ENCODE measurements at regions not wholly inside any gene's neighbourhood (a gene's known extent, or its start where the extent isn't known, plus 50 kb on each side); places are given as distances from the start of the nearest gene placed in this dataset.

GRCh38 chr4:151968643-151969042, 207.8 kb upstream of the GATB start:
- ATAC-seq (replicated peaks; ENCODE audit: extremely low read depth, poor library complexity, severe bottlenecking), result no peak
- no peak overlapping the region for H3K27ac Mint-ChIP-seq (ENCODE audit: low read depth)

DNA sequence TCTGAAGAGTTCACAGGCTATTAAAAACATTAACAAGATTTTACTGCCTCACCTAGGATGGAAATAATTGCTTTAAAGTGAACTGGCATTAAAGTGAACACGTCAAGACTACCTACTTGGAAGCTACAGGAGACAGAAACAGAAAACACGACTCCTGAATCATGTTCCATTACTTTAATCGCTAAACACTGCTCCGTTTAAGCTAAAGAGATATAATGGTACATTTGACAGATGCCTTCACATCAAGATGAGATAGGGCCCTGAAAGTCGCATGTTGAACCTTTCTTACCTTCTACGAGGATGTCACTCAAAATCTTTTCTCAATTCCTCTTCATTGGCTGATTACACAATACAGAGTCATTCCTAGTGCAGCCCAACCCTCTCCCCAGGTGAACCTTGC, 206.3 kb upstream of the GATB start:
- H3K27me3 Mint-ChIP-seq, result peaks cover 12% of the 10 kb centered on the region
- H3K36me3 Mint-ChIP-seq (ENCODE audit: insufficient read depth), result no peaks in the 10 kb centered on the region
- no peak overlapping the region for H3K4me3 Mint-ChIP-seq
- DNase-seq (ENCODE audit: low spot score in 2 of 2) (no peak), ATAC-seq (replicated peaks; ENCODE audit: extremely low read depth, poor library complexity, severe bottlenecking) (no peak)
- no peaks in the 10 kb centered on the region for H3K4me1 Mint-ChIP-seq
- no peak overlapping the region for H3K27ac Mint-ChIP-seq (ENCODE audit: low read depth)
- H3K9me3 Mint-ChIP-seq, result no peaks in the 10 kb centered on the region

More at GRCh38 chr4:151968643-151969042, 207.8 kb upstream of the GATB start:
- Mint-ChIP-seq H3K27me3 (peaks cover 4% of the 10 kb centered on the region), H3K4me1 (no peaks in the 10 kb centered on the region), H3K36me3 (ENCODE audit: insufficient read depth) (no peaks in the 10 kb centered on the region), H3K4me3 (no peak overlapping the region), H3K9me3 (no peaks in the 10 kb centered on the region)
- DNase-seq (ENCODE audit: low spot score in 2 of 2), result no peak

GRCh38 chr4:151962138-151962823, 201.5 kb upstream of the GATB start:
- ATAC-seq (replicated peaks; ENCODE audit: extremely low read depth, poor library complexity, severe bottlenecking) (no peak), DNase-seq (ENCODE audit: low spot score in 2 of 2) (no peak)
- no peaks in the 10 kb centered on the region for H3K9me3 Mint-ChIP-seq
- no peak overlapping the region for H3K4me3 Mint-ChIP-seq
- no peaks in the 10 kb centered on the region for H3K36me3 Mint-ChIP-seq (ENCODE audit: insufficient read depth)
- H3K27me3 Mint-ChIP-seq, result peaks cover 12% of the 10 kb centered on the region
- no peaks in the 10 kb centered on the region for H3K4me1 Mint-ChIP-seq
- no peak overlapping the region for H3K27ac Mint-ChIP-seq (ENCODE audit: low read depth)

DNA sequence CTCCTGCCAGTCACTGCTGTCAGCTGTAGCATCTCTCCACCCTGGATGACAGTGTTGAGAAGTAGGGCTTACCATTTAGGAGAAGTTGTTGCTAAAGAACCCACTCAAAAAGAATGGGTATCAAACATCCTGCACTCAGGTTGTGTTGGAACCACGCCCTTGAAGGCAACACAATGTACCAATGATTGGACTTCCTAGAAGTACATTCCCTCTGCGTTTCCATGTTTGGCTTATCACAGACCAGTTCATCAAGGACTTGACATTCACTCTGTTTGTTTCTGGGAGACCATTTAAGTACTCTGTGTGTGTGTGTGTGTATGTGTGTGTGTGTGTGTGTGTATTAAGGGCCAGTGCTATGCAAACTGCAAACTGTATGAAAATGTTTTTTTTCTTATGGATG, 200.6 kb upstream of the GATB start:
- ATAC-seq (replicated peaks; ENCODE audit: extremely low read depth, poor library complexity, severe bottlenecking) (no peak), DNase-seq (ENCODE audit: low spot score in 2 of 2) (no peak)
- H3K36me3 Mint-ChIP-seq (ENCODE audit: insufficient read depth), result no peaks in the 10 kb centered on the region
- H3K27me3 Mint-ChIP-seq, result peaks cover 12% of the 10 kb centered on the region
- no peak overlapping the region for H3K4me3 Mint-ChIP-seq
- H3K4me1 Mint-ChIP-seq, result no peaks in the 10 kb centered on the region
- no peaks in the 10 kb centered on the region for H3K9me3 Mint-ChIP-seq
- no peak overlapping the region for H3K27ac Mint-ChIP-seq (ENCODE audit: low read depth)

- H3K27ac Mint-ChIP-seq (ENCODE audit: low read depth), result no peak overlapping the region
- peaks cover 12% of the 10 kb centered on the region for H3K27me3 Mint-ChIP-seq
- no peaks in the 10 kb centered on the region for H3K9me3 Mint-ChIP-seq
Observed at GRCh38 chr4:151960449-151961230, 199.8 kb upstream of the GATB start.

GRCh38 chr4:151957153-151957552, 196.3 kb upstream of the GATB start:
- no peaks in the 10 kb centered on the region for H3K9me3 Mint-ChIP-seq
- ATAC-seq (replicated peaks; ENCODE audit: extremely low read depth, poor library complexity, severe bottlenecking), result no peak
- H3K36me3 Mint-ChIP-seq (ENCODE audit: insufficient read depth), result no peaks in the 10 kb centered on the region
- no peaks in the 10 kb centered on the region for H3K27me3 Mint-ChIP-seq
- DNase-seq (ENCODE audit: low spot score in 2 of 2), result no peak
- no peak overlapping the region for H3K27ac Mint-ChIP-seq (ENCODE audit: low read depth)
- H3K4me3 Mint-ChIP-seq, result no peak overlapping the region
- no peaks in the 10 kb centered on the region for H3K4me1 Mint-ChIP-seq

More at GRCh38 chr4:151960449-151961230, 199.8 kb upstream of the GATB start:
- ATAC-seq (replicated peaks; ENCODE audit: extremely low read depth, poor library complexity, severe bottlenecking) (no peak), DNase-seq (ENCODE audit: low spot score in 2 of 2) (no peak)
- H3K4me1 Mint-ChIP-seq, result no peaks in the 10 kb centered on the region
- no peak overlapping the region for H3K4me3 Mint-ChIP-seq
- H3K36me3 Mint-ChIP-seq (ENCODE audit: insufficient read depth), result no peaks in the 10 kb centered on the region

DNA sequence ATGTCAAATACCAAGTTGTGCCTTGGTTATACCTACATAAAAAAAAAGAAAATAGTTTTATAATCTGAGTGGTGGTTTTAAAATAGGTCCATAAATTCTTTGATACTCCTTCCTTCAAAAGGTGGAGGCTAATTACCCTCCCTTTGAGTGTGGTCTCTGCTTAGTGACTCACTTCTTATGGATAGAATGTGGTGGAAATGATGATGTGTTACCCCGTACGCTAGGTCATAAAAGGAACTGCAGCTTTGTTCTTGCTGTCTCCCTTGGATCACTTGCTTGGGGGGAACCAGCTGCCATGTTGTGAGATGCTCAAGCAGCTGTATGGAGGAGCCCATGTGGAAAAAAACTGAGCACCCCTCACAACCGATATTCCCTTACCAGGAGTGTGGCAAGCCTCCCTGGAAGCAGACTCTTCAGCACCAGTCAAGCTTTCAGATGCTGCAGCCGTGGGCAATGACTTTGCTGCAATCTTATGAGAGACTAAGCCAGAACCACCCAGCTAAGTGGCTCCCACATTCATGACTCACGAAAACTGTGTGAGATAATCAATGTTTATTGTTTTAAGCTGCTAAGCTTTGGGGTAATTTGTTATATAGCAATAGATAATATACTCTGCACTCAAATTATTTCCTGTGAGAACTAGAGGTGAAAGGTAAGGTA, 195.0 kb upstream of the GATB start:
- H3K27me3 Mint-ChIP-seq, result no peaks in the 10 kb centered on the region
- H3K36me3 Mint-ChIP-seq (ENCODE audit: insufficient read depth), result no peaks in the 10 kb centered on the region
- DNase-seq (ENCODE audit: low spot score in 2 of 2), result no peak
- no peak overlapping the region for H3K27ac Mint-ChIP-seq (ENCODE audit: low read depth)
- no peak overlapping the region for H3K4me3 Mint-ChIP-seq
- H3K9me3 Mint-ChIP-seq, result no peaks in the 10 kb centered on the region
- no peaks in the 10 kb centered on the region for H3K4me1 Mint-ChIP-seq
- ATAC-seq (replicated peaks; ENCODE audit: extremely low read depth, poor library complexity, severe bottlenecking), result no peak

DNA sequence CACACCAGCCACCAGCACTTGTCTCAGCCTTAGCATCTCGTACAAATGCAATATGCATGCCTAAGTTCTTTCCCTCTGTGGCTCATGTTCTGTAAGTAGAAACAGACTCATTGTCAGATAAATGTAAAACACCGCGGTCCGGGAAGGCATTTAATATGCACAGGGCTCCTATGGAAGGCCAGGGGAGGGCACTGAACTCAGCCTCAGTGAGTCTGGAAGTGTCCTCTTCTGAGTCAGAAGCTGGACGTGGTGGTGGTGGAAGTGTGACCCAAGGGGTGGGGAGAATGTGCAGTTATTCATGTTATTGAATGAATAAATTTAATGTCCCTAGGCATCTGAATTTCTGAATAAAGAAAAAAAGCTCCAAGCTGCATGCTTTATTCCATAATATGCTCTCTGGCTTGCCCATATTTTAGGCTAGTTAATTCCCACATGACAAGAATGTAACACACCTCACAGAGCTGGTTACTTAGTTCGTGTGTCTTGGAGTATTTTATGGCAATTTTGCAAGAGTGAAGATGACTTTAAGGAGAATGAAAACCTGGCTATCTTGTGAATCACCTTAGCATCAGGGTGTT, 193.1 kb upstream of the GATB start:
- no peak for ATAC-seq (replicated peaks; ENCODE audit: extremely low read depth, poor library complexity, severe bottlenecking)
- Mint-ChIP-seq H3K27me3 (no peaks in the 10 kb centered on the region), H3K27ac (ENCODE audit: low read depth) (no peak overlapping the region), H3K4me1 (no peaks in the 10 kb centered on the region), H3K36me3 (ENCODE audit: insufficient read depth) (no peaks in the 10 kb centered on the region), H3K9me3 (no peaks in the 10 kb centered on the region), H3K4me3 (no peak overlapping the region)
- DNase-seq (ENCODE audit: low spot score in 2 of 2), result no peak

GRCh38 chr4:151953312-151953711, 192.5 kb upstream of the GATB start:
- no peak overlapping the region for H3K27ac Mint-ChIP-seq (ENCODE audit: low read depth)
- H3K4me1 Mint-ChIP-seq, result no peaks in the 10 kb centered on the region
- no peak for ATAC-seq (replicated peaks; ENCODE audit: extremely low read depth, poor library complexity, severe bottlenecking)
- H3K36me3 Mint-ChIP-seq (ENCODE audit: insufficient read depth), result no peaks in the 10 kb centered on the region
- no peak for DNase-seq (ENCODE audit: low spot score in 2 of 2)
- no peaks in the 10 kb centered on the region for H3K27me3 Mint-ChIP-seq
- no peaks in the 10 kb centered on the region for H3K9me3 Mint-ChIP-seq
- no peak overlapping the region for H3K4me3 Mint-ChIP-seq

GRCh38 chr4:151952711-151953254, 192.0 kb upstream of the GATB start:
- no peaks in the 10 kb centered on the region for H3K4me1 Mint-ChIP-seq
- no peaks in the 10 kb centered on the region for H3K27me3 Mint-ChIP-seq
- no peaks in the 10 kb centered on the region for H3K36me3 Mint-ChIP-seq (ENCODE audit: insufficient read depth)
- H3K9me3 Mint-ChIP-seq, result peaks cover 4% of the 10 kb centered on the region
- ATAC-seq (replicated peaks; ENCODE audit: extremely low read depth, poor library complexity, severe bottlenecking) (no peak), DNase-seq (ENCODE audit: low spot score in 2 of 2) (no peak)
- H3K27ac Mint-ChIP-seq (ENCODE audit: low read depth), result no peak overlapping the region
- H3K4me3 Mint-ChIP-seq, result no peak overlapping the region

DNA sequence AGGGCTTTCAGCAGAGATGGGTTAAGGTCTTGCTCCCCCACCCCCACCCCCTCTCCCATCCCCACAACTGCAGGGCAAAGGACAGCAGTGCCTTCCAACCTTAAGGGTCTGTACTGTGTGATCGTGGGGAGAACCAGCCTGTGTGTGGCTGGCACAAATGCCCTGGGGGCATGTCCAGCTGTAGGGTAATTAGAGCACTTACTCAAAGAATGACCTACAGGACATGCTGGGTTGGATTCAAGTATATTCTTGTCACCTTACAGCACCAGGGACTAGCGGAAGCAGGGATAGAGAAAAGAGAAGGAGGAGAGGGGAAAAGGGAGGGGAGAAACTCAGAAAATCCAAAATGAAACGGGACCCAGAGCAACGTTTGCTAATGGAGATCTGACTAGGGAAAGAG, 191.3 kb upstream of the GATB start:
- DNase-seq (ENCODE audit: low spot score in 2 of 2), result no peak
- no peak for ATAC-seq (replicated peaks; ENCODE audit: extremely low read depth, poor library complexity, severe bottlenecking)
- Mint-ChIP-seq H3K4me1 (no peaks in the 10 kb centered on the region), H3K9me3 (peaks cover 10% of the 10 kb centered on the region), H3K27ac (ENCODE audit: low read depth) (no peak overlapping the region), H3K4me3 (no peak overlapping the region), H3K36me3 (ENCODE audit: insufficient read depth) (no peaks in the 10 kb centered on the region), H3K27me3 (no peaks in the 10 kb centered on the region)

GRCh38 chr4:151951671-151952050, 190.9 kb upstream of the GATB start:
- H3K9me3 Mint-ChIP-seq, result peaks cover 10% of the 10 kb centered on the region
- H3K4me1 Mint-ChIP-seq, result no peaks in the 10 kb centered on the region
- H3K36me3 Mint-ChIP-seq (ENCODE audit: insufficient read depth), result no peaks in the 10 kb centered on the region
- no peak overlapping the region for H3K4me3 Mint-ChIP-seq
- no peak overlapping the region for H3K27ac Mint-ChIP-seq (ENCODE audit: low read depth)
- DNase-seq (ENCODE audit: low spot score in 2 of 2) (no peak), ATAC-seq (replicated peaks; ENCODE audit: extremely low read depth, poor library complexity, severe bottlenecking) (no peak)
- H3K27me3 Mint-ChIP-seq, result no peaks in the 10 kb centered on the region
